RWPE2 (cell line): ENCODE measurements at regions not wholly inside any gene's neighbourhood (a gene's known extent, or its start where the extent isn't known, plus 50 kb on each side); places are given as distances from the start of the nearest gene placed in this dataset.
A peak's percentile ranks its signal among the peaks of the same experiment; 100 is the strongest.

ENCODE experiments used
- ATAC-seq: fragments of 200-7000 bp; cut with Tn5 transposase; 3 replicates; pipeline ENCODE4 v1.9.1; 2021; ENCODE audit warnings: low read depth
- DNase-seq: peaks from one replicate; pipeline ENCODE4 v3.0.0-alpha.2; 2020; ENCODE audit warnings: low spot score
- H3K27ac ChIP-seq: fragments of 450-650 bp; 2 replicates; pipeline ENCODE4 v1.5.1; 2017; ENCODE audit warnings: mild to moderate bottlenecking; ENCODE audit not compliant: poor library complexity, severe bottlenecking
- H3K27me3 ChIP-seq: fragments of 250-450 bp; sonication (Bioruptor Pico); 2 replicates; pipeline ENCODE4 v1.5.1; 2021; ENCODE audit warnings: mild to moderate bottlenecking, moderate library complexity; ENCODE audit not compliant: insufficient read depth, poor library complexity, severe bottlenecking
- H3K36me3 ChIP-seq: fragments of 250-450 bp; sonication (Bioruptor Pico); 2 replicates; pipeline ENCODE4 v1.5.1; 2020; ENCODE audit warnings: low read depth, mild to moderate bottlenecking, moderate library complexity
- H3K4me1 ChIP-seq: fragments of 250-450 bp; sonication (Bioruptor Pico); 2 replicates; pipeline ENCODE4 v1.5.1; 2021; ENCODE audit warnings: mild to moderate bottlenecking, moderate library complexity; ENCODE audit not compliant: insufficient read depth, poor library complexity, severe bottlenecking
- H3K4me3 ChIP-seq: fragments of 250-450 bp; sonication (Bioruptor Pico); 2 replicates; pipeline ENCODE4 v1.5.1; 2021; ENCODE audit warnings: mild to moderate bottlenecking, moderate library complexity; ENCODE audit not compliant: severe bottlenecking
- H3K9me3 ChIP-seq: fragments of 250-450 bp; sonication (Bioruptor Pico); 2 replicates; pipeline ENCODE4 v1.5.1; 2021; ENCODE audit warnings: mild to moderate bottlenecking, moderate library complexity; ENCODE audit not compliant: severe bottlenecking
- TF ChIP-seq, protein P1 (sequence below): fragments of 450-650 bp; IDR thresholded peaks from one replicate; pipeline ENCODE4 v1.5.1; 2017; ENCODE audit warnings: mild to moderate bottlenecking, moderate library complexity; ENCODE audit not compliant: poor library complexity, severe bottlenecking

DNA sequence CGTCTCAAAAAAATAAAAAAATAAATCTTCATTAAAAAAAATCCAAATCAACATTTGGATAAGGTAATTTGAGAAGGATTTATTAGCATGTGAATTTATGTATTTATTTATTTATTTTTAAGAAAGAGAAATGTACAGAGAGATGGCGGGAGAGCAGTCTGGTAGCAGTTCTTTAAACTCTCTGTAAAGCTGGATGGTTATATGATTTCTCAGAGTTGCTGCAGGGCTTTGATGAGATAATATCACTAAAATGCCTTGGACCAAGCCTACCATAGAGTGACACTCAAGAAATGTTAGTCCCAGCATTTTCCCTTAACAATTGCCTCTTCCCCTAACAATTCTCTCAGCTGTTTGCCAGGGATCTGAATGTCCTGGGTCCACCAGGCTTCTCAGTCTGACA is 103.4 kb upstream of the LNX1 start:
- no peaks in the 10 kb centered on the region for H3K4me1 ChIP-seq
- TF ChIP-seq, protein P1, sequence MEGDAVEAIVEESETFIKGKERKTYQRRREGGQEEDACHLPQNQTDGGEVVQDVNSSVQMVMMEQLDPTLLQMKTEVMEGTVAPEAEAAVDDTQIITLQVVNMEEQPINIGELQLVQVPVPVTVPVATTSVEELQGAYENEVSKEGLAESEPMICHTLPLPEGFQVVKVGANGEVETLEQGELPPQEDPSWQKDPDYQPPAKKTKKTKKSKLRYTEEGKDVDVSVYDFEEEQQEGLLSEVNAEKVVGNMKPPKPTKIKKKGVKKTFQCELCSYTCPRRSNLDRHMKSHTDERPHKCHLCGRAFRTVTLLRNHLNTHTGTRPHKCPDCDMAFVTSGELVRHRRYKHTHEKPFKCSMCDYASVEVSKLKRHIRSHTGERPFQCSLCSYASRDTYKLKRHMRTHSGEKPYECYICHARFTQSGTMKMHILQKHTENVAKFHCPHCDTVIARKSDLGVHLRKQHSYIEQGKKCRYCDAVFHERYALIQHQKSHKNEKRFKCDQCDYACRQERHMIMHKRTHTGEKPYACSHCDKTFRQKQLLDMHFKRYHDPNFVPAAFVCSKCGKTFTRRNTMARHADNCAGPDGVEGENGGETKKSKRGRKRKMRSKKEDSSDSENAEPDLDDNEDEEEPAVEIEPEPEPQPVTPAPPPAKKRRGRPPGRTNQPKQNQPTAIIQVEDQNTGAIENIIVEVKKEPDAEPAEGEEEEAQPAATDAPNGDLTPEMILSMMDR: no peak
- H3K9me3 ChIP-seq: no peaks in the 10 kb centered on the region
- no peaks in the 10 kb centered on the region for H3K27me3 ChIP-seq
- no peaks in the 10 kb centered on the region for H3K36me3 ChIP-seq
- H3K27ac ChIP-seq: no peak overlapping the region
- H3K4me3 ChIP-seq: no peak overlapping the region
- ATAC-seq: no peak
- DNase-seq: no peak

DNA sequence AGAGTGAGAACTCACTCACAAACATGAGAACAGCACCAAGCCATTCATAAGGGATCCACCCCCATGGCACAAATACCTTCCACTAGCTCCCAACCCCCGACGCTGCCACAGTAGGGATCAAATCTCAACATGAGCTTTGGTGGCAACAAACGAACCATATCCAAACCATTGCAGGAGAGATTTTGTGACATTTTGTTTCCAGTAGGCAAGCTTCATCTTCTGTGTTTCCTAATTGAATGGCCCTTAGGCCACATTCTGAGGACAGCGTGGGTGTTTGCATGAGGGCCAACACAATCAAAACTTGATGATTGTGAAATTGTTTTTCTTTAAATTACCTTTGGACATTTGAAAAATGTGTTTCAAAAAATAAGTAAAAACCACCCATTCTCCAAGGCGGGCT is 102.6 kb upstream of the LNX1 start:
- DNase-seq: no peak
- no peak overlapping the region for H3K27ac ChIP-seq
- TF ChIP-seq, protein P1: no peak
- no peaks in the 10 kb centered on the region for H3K4me1 ChIP-seq
- H3K27me3 ChIP-seq: no peaks in the 10 kb centered on the region
- H3K36me3 ChIP-seq: no peaks in the 10 kb centered on the region
- H3K9me3 ChIP-seq: no peaks in the 10 kb centered on the region
- no peak overlapping the region for H3K4me3 ChIP-seq
- no peak for ATAC-seq

DNA sequence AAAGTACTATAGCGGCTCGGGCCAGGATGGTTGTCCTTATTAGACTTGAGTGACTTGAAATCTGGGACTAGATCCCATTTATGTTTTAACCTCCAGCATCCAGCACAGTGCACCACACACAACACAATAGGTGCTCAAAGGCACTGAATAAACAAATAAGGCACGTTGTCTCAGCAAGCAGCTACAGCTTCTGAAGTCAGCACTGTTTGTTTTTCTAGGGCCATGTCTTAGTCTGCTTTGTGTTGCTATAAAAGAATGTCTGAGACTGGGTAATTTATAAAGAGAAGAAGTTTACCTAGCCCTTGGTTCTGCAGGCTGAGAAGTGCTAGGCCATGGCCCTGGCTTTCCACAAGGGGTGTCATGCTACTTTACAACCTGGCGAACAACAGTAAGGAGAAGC is 102.1 kb upstream of the LNX1 start:
- H3K36me3 ChIP-seq: no peaks in the 10 kb centered on the region
- H3K27me3 ChIP-seq: no peaks in the 10 kb centered on the region
- H3K4me1 ChIP-seq: no peaks in the 10 kb centered on the region
- H3K9me3 ChIP-seq: no peaks in the 10 kb centered on the region
- ATAC-seq (no peak), DNase-seq (no peak)
- TF ChIP-seq, protein P1: no peak
- H3K27ac ChIP-seq: no peak overlapping the region
- no peak overlapping the region for H3K4me3 ChIP-seq

DNA sequence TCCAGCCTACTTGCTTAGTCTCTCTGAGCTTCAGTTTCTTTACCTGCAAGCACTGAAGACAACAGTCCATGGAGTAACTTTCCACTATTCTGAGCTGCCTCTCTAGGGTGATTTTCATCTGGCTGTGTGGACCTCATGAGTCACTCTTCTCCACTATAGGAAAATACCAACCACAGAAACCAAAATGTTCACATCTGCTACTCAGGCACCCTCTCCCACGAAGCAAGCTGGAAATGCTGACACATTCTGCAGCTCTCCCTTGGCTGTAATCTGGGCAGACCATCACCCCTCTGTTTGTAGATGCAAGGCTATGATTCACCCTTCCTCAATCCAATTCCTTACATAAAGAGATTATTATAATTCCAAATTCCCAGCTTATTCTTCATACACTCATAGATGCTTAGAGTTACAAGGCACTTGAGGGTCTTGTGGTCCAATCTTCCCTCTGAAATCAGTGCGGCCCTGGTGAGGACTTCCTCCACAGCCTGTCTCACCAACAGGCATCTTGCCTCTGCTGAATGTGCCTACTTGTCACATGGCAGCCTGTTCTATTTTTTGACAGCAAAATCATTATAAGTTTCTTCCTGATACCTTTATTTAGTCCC is 97.0 kb upstream of the LNX1 start:
- Histone ChIP-seq H3K36me3 (no peaks in the 10 kb centered on the region), H3K27ac (no peak overlapping the region), H3K27me3 (peaks cover 3% of the 10 kb centered on the region), H3K9me3 (no peaks in the 10 kb centered on the region), H3K4me3 (no peak overlapping the region), H3K4me1 (no peaks in the 10 kb centered on the region)
- TF ChIP-seq, protein P1: no peak
- DNase-seq (no peak), ATAC-seq (peak; percentile 83)

DNA sequence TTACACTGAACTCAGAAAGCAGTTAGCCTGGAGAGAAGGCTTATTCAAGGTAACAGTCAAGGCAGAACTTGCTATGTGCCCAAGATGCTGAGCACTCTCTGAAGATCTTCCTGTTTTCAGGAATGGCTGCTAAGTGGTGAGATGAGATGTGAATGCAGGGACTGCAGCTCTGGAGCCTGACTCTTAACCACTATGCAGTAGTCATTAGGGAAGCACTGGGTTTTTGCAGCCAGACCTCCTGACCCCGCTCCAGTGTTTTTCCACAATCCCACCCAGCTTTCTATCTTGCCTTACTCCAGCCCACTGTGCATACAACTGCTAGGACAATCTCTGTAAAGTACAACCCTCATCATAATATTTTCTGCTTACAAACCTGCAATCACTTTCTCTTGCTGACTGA is 95.2 kb upstream of the LNX1 start:
- DNase-seq: no peak
- peaks cover 3% of the 10 kb centered on the region for H3K27me3 ChIP-seq
- H3K4me3 ChIP-seq: no peak overlapping the region
- TF ChIP-seq, protein P1: no peak
- no peaks in the 10 kb centered on the region for H3K36me3 ChIP-seq
- no peak for ATAC-seq
- no peak overlapping the region for H3K27ac ChIP-seq
- no peaks in the 10 kb centered on the region for H3K9me3 ChIP-seq
- no peaks in the 10 kb centered on the region for H3K4me1 ChIP-seq
